ENCODE measurements at regions not wholly inside any gene's neighbourhood (a gene's known extent, or its start where the extent isn't known, plus 50 kb on each side); places are given as distances from the start of the nearest gene placed in this dataset.

DNA sequence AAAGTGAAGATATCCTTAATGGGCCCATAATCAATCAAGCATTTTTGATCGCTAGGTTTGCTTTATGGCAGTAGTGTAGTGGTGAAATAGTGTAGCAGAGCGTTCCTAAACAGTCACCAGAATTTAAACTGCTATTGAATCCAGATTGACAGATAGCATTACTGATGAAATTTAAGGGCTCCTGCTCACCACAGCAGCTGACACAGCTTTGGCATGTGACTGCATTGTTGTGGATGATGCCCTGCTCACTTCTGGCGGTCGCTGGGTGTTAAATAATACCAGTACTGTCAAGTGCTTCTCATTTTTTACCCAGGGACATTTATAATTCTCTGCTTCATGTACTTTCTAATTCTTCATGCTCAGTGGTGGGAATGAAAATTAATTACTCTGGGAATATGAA, 102.0 kb upstream of the ARHGAP24 start:
- no peak for DNase-seq (ENCODE audit: low spot score)
- H3K4me3 ChIP-seq (ENCODE audit: severe bottlenecking): no peak overlapping the region
- H3K4me1 ChIP-seq (ENCODE audit: insufficient read depth, poor library complexity, severe bottlenecking): no peaks in the 10 kb centered on the region
- no peaks in the 10 kb centered on the region for H3K27me3 ChIP-seq (ENCODE audit: insufficient read depth, poor library complexity, severe bottlenecking)
- ATAC-seq (ENCODE audit: low read depth): no peak
- H3K9me3 ChIP-seq (ENCODE audit: severe bottlenecking): no peaks in the 10 kb centered on the region
- no peaks in the 10 kb centered on the region for H3K36me3 ChIP-seq (ENCODE audit: low read depth)
- TF ChIP-seq, protein P1, sequence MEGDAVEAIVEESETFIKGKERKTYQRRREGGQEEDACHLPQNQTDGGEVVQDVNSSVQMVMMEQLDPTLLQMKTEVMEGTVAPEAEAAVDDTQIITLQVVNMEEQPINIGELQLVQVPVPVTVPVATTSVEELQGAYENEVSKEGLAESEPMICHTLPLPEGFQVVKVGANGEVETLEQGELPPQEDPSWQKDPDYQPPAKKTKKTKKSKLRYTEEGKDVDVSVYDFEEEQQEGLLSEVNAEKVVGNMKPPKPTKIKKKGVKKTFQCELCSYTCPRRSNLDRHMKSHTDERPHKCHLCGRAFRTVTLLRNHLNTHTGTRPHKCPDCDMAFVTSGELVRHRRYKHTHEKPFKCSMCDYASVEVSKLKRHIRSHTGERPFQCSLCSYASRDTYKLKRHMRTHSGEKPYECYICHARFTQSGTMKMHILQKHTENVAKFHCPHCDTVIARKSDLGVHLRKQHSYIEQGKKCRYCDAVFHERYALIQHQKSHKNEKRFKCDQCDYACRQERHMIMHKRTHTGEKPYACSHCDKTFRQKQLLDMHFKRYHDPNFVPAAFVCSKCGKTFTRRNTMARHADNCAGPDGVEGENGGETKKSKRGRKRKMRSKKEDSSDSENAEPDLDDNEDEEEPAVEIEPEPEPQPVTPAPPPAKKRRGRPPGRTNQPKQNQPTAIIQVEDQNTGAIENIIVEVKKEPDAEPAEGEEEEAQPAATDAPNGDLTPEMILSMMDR (IDR thresholded peaks at IDR 0.05; ENCODE audit: poor library complexity, severe bottlenecking): no peak
- no peak overlapping the region for H3K27ac ChIP-seq (ENCODE audit: poor library complexity, severe bottlenecking)

DNA sequence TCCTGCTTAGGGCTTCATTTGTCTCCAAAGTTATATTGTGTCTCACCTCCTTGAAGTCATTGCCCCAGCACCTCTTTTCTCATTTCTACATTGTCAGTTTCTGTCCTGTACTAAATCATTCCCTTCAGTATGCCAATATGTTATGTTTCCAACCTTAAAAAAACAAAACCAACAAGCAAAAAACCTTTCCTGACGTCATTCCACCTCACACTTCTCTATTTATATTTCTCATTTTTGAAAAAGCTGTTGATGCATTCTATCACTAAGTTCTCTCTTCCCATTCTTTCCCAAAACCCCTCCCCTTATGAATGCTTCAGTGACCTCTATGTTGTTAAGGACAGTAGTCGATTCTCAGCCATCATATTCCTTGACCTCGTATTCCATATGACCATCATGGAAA, 98.7 kb upstream of the ARHGAP24 start:
- TF ChIP-seq, protein P1 (IDR thresholded peaks at IDR 0.05; ENCODE audit: poor library complexity, severe bottlenecking): no peak
- Histone ChIP-seq H3K4me3 (ENCODE audit: severe bottlenecking) (no peak overlapping the region), H3K9me3 (ENCODE audit: severe bottlenecking) (no peaks in the 10 kb centered on the region), H3K4me1 (ENCODE audit: insufficient read depth, poor library complexity, severe bottlenecking) (no peaks in the 10 kb centered on the region), H3K27me3 (ENCODE audit: insufficient read depth, poor library complexity, severe bottlenecking) (no peaks in the 10 kb centered on the region), H3K36me3 (ENCODE audit: low read depth) (no peaks in the 10 kb centered on the region), H3K27ac (ENCODE audit: poor library complexity, severe bottlenecking) (no peak overlapping the region)
- ATAC-seq (ENCODE audit: low read depth): no peak
- DNase-seq (ENCODE audit: low spot score): no peak

DNA sequence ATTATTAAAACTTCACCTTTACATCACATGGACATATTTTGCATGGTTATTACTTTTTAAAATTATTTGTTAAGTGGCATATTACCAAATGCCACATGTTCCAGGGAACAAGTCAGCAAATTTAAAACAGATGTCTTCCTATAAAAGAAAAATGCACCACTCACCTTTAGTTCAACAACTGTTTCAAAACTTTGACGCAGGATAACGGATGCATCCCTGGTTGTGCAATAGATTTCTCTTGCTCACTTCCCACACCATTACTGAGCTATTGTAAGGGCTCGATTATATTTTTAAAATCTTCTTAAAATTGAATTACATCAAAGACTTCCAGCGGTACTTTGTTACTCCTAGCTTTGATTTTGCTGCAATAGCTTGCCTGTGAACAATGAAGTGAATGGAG, 93.0 kb upstream of the ARHGAP24 start:
- H3K36me3 ChIP-seq (ENCODE audit: low read depth): no peaks in the 10 kb centered on the region
- TF ChIP-seq, protein P1 (IDR thresholded peaks at IDR 0.05; ENCODE audit: poor library complexity, severe bottlenecking): no peak

DNA sequence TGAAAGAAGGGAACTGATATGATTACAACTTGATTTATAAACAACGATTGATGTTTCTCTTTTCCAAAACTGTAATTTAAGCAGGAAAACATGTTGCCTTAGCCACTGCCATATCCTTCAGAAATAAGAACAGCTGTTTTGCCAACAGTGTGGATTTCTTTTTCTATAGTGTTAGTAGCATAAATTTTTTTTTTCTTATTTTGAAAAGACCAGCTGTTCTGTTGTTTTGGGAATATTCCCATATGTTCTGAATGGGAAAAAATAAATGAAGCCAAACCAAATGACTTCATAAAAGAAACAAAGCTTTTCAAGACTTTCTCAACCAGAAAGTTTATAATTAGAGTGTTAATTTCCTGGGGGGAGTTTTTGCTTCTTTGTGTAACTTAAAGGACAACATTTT, 83.9 kb upstream of the ARHGAP24 start:
- Histone ChIP-seq H3K4me1 (ENCODE audit: insufficient read depth, poor library complexity, severe bottlenecking) (no peaks in the 10 kb centered on the region), H3K27ac (ENCODE audit: poor library complexity, severe bottlenecking) (no peak overlapping the region), H3K4me3 (ENCODE audit: severe bottlenecking) (no peak overlapping the region), H3K27me3 (ENCODE audit: insufficient read depth, poor library complexity, severe bottlenecking) (no peaks in the 10 kb centered on the region), H3K36me3 (ENCODE audit: low read depth) (no peaks in the 10 kb centered on the region), H3K9me3 (ENCODE audit: severe bottlenecking) (peaks cover 2% of the 10 kb centered on the region)
- DNase-seq (ENCODE audit: low spot score) (no peak), ATAC-seq (ENCODE audit: low read depth) (no peak)
- TF ChIP-seq, protein P1 (IDR thresholded peaks at IDR 0.05; ENCODE audit: poor library complexity, severe bottlenecking): no peak

More for the DNA sequence above, 93.0 kb upstream of the ARHGAP24 start:
- Histone ChIP-seq H3K4me3 (ENCODE audit: severe bottlenecking) (no peak overlapping the region), H3K27me3 (ENCODE audit: insufficient read depth, poor library complexity, severe bottlenecking) (no peaks in the 10 kb centered on the region), H3K27ac (ENCODE audit: poor library complexity, severe bottlenecking) (no peak overlapping the region), H3K9me3 (ENCODE audit: severe bottlenecking) (no peaks in the 10 kb centered on the region), H3K4me1 (ENCODE audit: insufficient read depth, poor library complexity, severe bottlenecking) (no peaks in the 10 kb centered on the region)
- no peak for ATAC-seq (ENCODE audit: low read depth)
- no peak for DNase-seq (ENCODE audit: low spot score)

DNA sequence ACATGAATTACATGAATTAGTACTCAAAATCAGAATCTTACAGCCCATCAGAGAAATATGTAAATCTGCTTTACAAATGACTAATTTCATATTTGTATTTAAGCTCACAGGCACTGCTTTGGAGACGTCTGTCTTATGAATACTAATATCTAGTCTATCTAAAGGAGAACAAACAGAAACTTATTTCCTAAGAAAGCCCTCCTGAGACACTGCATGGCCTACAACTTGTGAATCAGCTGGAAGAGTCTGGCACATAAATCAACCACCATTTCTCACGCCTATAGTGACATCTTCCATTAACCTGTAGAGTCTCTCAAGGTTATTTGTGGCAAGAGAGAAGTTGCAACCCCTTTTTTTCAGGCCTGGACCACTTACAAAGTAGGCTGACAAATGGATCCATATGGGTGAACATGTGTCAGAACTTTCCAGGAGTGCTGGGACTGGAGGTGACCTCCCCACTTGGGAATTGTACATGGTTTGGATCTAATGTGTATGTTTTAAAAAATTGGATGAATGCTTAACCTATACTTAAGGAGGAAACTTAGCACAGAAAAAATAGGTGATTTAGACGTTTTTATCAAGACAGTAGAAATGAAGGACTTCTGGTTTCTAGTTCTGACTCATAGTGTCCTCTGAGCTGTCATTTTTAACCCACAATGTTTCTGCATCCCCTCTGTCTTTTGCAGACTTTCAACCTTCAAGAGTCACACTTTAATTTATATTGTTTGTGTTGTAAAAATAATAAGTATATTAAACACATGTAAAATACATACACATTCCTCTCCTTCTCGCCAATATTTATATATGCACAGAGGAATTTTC, 83.2 kb upstream of the ARHGAP24 start:
- Histone ChIP-seq H3K27ac (ENCODE audit: poor library complexity, severe bottlenecking) (no peak overlapping the region), H3K4me3 (ENCODE audit: severe bottlenecking) (no peak overlapping the region), H3K27me3 (ENCODE audit: insufficient read depth, poor library complexity, severe bottlenecking) (no peaks in the 10 kb centered on the region), H3K36me3 (ENCODE audit: low read depth) (no peaks in the 10 kb centered on the region), H3K4me1 (ENCODE audit: insufficient read depth, poor library complexity, severe bottlenecking) (no peaks in the 10 kb centered on the region), H3K9me3 (ENCODE audit: severe bottlenecking) (peaks cover 2% of the 10 kb centered on the region)
- ATAC-seq (ENCODE audit: low read depth): no peak
- DNase-seq (ENCODE audit: low spot score): no peak
- TF ChIP-seq, protein P1 (IDR thresholded peaks at IDR 0.05; ENCODE audit: poor library complexity, severe bottlenecking): no peak
